ENCODE measurements at regions not wholly inside any gene's neighbourhood (a gene's known extent, or its start where the extent isn't known, plus 50 kb on each side); places are given as distances from the start of the nearest gene placed in this dataset.

- TF ChIP-seq CTCF (IDR thresholded peaks at IDR 0.05; ENCODE audit: control extremely low read depth in 1 of 3, insufficient read depth in 1 of 3, low read depth in 1 of 3, low read length in 3 of 3) (no peak), POLR2AphosphoS5 (IDR thresholded peaks at IDR 0.05; ENCODE audit: low read depth, low read length) (no peak), YY1 (IDR thresholded peaks at IDR 0.05; ENCODE audit: low read depth, low read length) (no peak), HDAC2 (IDR thresholded peaks at IDR 0.05; ENCODE audit: borderline replicate concordance in 1 of 2, low read depth in 2 of 2, low read length in 2 of 2) (no peak)
Observed at GRCh38 chr13:21942061-21942460, 271.2 kb downstream of the FGF9 start.
